ENCODE measurements at regions not wholly inside any gene's neighbourhood (a gene's known extent, or its start where the extent isn't known, plus 50 kb on each side); places are given as distances from the start of the nearest gene placed in this dataset.

DNA sequence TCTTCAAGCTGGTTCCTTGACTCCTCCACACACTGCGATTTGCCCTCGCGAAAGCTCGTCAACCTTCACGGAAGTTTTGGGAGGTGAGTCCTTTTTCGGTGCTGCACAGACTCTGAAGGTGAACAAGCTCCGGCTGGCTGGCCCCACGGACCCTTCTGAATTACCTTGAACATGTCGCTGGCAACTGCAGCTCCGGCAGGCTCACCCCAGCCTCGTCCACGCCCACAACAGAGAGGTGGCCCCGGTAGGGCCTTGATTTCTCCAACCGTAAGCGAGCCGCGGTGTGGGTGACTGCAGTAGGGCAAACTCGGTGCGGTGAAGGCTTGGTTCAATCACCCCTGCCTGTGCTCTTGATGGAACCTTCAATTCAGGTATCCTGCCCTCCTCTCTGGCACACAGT, 1020.7 kb upstream of the GOT2 start:
- TF ChIP-seq, protein P1, sequence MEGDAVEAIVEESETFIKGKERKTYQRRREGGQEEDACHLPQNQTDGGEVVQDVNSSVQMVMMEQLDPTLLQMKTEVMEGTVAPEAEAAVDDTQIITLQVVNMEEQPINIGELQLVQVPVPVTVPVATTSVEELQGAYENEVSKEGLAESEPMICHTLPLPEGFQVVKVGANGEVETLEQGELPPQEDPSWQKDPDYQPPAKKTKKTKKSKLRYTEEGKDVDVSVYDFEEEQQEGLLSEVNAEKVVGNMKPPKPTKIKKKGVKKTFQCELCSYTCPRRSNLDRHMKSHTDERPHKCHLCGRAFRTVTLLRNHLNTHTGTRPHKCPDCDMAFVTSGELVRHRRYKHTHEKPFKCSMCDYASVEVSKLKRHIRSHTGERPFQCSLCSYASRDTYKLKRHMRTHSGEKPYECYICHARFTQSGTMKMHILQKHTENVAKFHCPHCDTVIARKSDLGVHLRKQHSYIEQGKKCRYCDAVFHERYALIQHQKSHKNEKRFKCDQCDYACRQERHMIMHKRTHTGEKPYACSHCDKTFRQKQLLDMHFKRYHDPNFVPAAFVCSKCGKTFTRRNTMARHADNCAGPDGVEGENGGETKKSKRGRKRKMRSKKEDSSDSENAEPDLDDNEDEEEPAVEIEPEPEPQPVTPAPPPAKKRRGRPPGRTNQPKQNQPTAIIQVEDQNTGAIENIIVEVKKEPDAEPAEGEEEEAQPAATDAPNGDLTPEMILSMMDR (IDR thresholded peaks at IDR 0.05): no peak
- TF ChIP-seq EP300 (IDR thresholded peaks at IDR 0.05): no peak
